ENCODE measurements at regions not wholly inside any gene's neighbourhood (a gene's known extent, or its start where the extent isn't known, plus 50 kb on each side); places are given as distances from the start of the nearest gene placed in this dataset.

GRCh38 chr2:234429265-234429664, 67.6 kb downstream of the ARL4C start:
- TF ChIP-seq CTCF (IDR thresholded peaks at IDR 0.05; ENCODE audit: low read depth, low read length, missing control alignments): no peak
- no peak overlapping the region for H3K4me3 ChIP-seq (ENCODE audit: low read depth, low read length)
- DNase-seq (ENCODE audit: low read depth): no peak

GRCh38 chr2:234427081-234428061, 69.5 kb downstream of the ARL4C start:
- no peak for DNase-seq (ENCODE audit: low read depth)
- no peak for TF ChIP-seq CTCF (IDR thresholded peaks at IDR 0.05; ENCODE audit: low read depth, low read length, missing control alignments)
- no peak overlapping the region for H3K4me3 ChIP-seq (ENCODE audit: low read depth, low read length)

GRCh38 chr2:234426616-234427015, 70.3 kb downstream of the ARL4C start:
- TF ChIP-seq CTCF (IDR thresholded peaks at IDR 0.05; ENCODE audit: low read depth, low read length, missing control alignments): no peak
- no peak overlapping the region for H3K4me3 ChIP-seq (ENCODE audit: low read depth, low read length)
- no peak for DNase-seq (ENCODE audit: low read depth)

GRCh38 chr2:234425639-234426603, 71.0 kb downstream of the ARL4C start:
- H3K4me3 ChIP-seq (ENCODE audit: low read depth, low read length): no peak overlapping the region
- TF ChIP-seq CTCF (IDR thresholded peaks at IDR 0.05; ENCODE audit: low read depth, low read length, missing control alignments): no peak
- DNase-seq (ENCODE audit: low read depth): peak; percentile 76

- DNase-seq (ENCODE audit: low read depth): no peak
- H3K4me3 ChIP-seq (ENCODE audit: low read depth, low read length): no peak overlapping the region
- TF ChIP-seq CTCF (IDR thresholded peaks at IDR 0.05; ENCODE audit: low read depth, low read length, missing control alignments): no peak
Observed at GRCh38 chr2:234423884-234424283, 73.0 kb downstream of the ARL4C start.

GRCh38 chr2:234422981-234423431, 73.9 kb downstream of the ARL4C start:
- no peak for DNase-seq (ENCODE audit: low read depth)
- TF ChIP-seq CTCF (IDR thresholded peaks at IDR 0.05; ENCODE audit: low read depth, low read length, missing control alignments): no peak
- H3K4me3 ChIP-seq (ENCODE audit: low read depth, low read length): no peak overlapping the region

All from GM12864 (cell line).